Ovary (tissue), 7 donors: ENCODE measurements at regions not wholly inside any gene's neighbourhood (a gene's known extent, or its start where the extent isn't known, plus 50 kb on each side); places are given as distances from the start of the nearest gene placed in this dataset.

ENCODE experiments used
- DNase-seq, 5 donors: peaks; one replicate each; pipeline ENCODE4 v3.0.0-alpha.2; 2019 to 2020
- H3K27ac ChIP-seq, 2 donors: fragments of 200-600 bp; one replicate each; pipeline versions ENCODE4 v1.5.1 to v1.8.0; 2019 to 2022
- H3K27me3 ChIP-seq: fragments of 200-600 bp; one replicate; pipeline ENCODE4 v1.8.0; 2022
- H3K36me3 ChIP-seq: fragments of 200-600 bp; sonication (generic); one replicate; pipeline ENCODE4 v1.5.1; 2019
- H3K4me1 ChIP-seq: one replicate; pipeline ENCODE4 v1.8.1; 2013; ENCODE audit warnings: mild to moderate bottlenecking, moderate library complexity; ENCODE audit not compliant: insufficient read depth
- H3K4me3 ChIP-seq: fragments of 200-600 bp; sonication (generic); one replicate; pipeline ENCODE4 v1.5.1; 2017
- H3K9me3 ChIP-seq, 2 donors: fragments of 200-600 bp in 1 of 2; sonication (generic) in 1 of 2; one replicate each; pipeline versions ENCODE4 v1.5.1 to v1.8.1; 2013 to 2019; ENCODE audit warnings: mild to moderate bottlenecking in 1 of 2, moderate library complexity in 1 of 2
- EP300 ChIP-seq: sonication (generic); formaldehyde crosslinking; IDR thresholded peaks from one replicate; pipeline ENCODE4 v1.6.1; 2017; ENCODE audit warnings: antibody characterized with exemption
- POLR2A ChIP-seq: fragments of 450-650 bp; IDR thresholded peaks from one replicate; pipeline ENCODE4 v1.6.1; 2017; ENCODE audit warnings: antibody characterized with exemption, mild to moderate bottlenecking, moderate library complexity
- WGBS, 3 donors: extraction: QIAGEN DNeasy Blood & Tissue Kit in 1 of 3; methylation state at CpG; one replicate each; pipeline versions ENCODE4 v1.1.5 to v1.1.7; 2013 to 2017; 5-methylcytosine and 5-hydroxymethylcytosine counted together
- intact Hi-C, 4 donors: fragments of 100-400 bp; cut with DNase I; formaldehyde crosslinking; loops; one replicate each; pipeline versions ENCODE4 v1.11.0 to v1.15.1; 2022 to 2023
- TF ChIP-seq, protein P1 (sequence below), 3 donors: fragments of 450-650 bp in 2 of 3; fragments of 200-600 bp in 1 of 3; IDR thresholded peaks; one replicate each; pipeline versions ENCODE4 v1.5.1 to v1.8.0; 2016 to 2022; ENCODE audit warnings: antibody characterized with exemption in 3 of 3, mild to moderate bottlenecking in 1 of 3
- donor health status: DM: no; HTN: no; CAD: no; lungs with moderate emphysema.
- donor health status: DM: no; HTN: no; CAD: no.
- donor health status: Bipolar disorder and iron deficiency.
- donor health status: DM: no; HTN: no; CAD: no.
- donor health status: DM: yes; HTN: yes; CAD: no.

DNA sequence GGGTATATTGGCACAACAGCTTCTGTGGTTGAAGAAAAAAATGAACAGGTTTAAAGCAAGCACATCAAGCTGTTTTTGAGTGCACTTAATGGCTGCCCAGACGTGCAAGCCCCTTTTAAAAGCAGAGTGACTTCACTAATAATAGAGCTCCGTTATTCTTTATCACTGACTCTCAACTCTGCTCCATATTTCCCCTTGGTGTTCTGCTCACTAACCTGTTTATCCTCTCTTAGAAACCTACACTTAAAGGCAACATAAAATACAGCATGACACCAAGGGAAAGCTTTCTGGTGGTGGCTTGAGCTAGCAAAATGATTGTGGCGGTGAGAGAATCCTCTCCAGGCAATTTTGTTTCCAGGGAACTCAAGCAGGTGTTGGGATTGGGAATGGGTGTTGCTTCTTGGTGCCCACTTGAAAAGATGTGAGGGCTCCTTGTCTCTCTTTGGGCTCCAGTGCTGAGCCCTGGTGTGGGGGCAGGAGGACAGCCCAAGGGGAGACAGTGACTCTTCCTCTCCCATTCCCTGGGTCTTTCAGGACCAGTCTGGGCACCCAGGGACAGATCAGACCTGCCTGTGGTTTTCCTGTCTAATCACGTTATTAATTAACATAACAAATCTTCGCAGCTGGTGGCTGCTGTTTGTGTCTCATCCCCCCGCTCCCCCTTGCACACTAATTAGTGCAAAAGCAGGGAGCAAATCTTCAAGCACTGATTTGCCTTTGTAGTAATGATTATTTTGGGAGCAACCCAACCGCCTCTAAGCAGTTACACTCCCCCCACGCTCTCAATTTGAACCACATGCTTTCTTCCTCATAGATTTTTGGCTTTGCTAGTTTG lies 289.4 kb upstream of the CXCR4 start:
- DNase-seq = no peak
- no peak for TF ChIP-seq POLR2A
- TF ChIP-seq, protein P1, sequence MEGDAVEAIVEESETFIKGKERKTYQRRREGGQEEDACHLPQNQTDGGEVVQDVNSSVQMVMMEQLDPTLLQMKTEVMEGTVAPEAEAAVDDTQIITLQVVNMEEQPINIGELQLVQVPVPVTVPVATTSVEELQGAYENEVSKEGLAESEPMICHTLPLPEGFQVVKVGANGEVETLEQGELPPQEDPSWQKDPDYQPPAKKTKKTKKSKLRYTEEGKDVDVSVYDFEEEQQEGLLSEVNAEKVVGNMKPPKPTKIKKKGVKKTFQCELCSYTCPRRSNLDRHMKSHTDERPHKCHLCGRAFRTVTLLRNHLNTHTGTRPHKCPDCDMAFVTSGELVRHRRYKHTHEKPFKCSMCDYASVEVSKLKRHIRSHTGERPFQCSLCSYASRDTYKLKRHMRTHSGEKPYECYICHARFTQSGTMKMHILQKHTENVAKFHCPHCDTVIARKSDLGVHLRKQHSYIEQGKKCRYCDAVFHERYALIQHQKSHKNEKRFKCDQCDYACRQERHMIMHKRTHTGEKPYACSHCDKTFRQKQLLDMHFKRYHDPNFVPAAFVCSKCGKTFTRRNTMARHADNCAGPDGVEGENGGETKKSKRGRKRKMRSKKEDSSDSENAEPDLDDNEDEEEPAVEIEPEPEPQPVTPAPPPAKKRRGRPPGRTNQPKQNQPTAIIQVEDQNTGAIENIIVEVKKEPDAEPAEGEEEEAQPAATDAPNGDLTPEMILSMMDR (IDR thresholded peaks at IDR 0.05) = no peak
- TF ChIP-seq EP300 = no peak
- no peaks in the 10 kb centered on the region for H3K27me3 ChIP-seq
- no peaks in the 10 kb centered on the region for H3K4me1 ChIP-seq
- H3K4me3 ChIP-seq = no peak overlapping the region
- intact Hi-C loops = no loop called here
- H3K36me3 ChIP-seq = no peaks in the 10 kb centered on the region
- no peaks in the 10 kb centered on the region for H3K9me3 ChIP-seq
- H3K27ac ChIP-seq = no peak overlapping the region
- 12 to 18% (median 14%) methylated on average over 8 of the region's 8 CpGs for WGBS, 3 donors

DNA sequence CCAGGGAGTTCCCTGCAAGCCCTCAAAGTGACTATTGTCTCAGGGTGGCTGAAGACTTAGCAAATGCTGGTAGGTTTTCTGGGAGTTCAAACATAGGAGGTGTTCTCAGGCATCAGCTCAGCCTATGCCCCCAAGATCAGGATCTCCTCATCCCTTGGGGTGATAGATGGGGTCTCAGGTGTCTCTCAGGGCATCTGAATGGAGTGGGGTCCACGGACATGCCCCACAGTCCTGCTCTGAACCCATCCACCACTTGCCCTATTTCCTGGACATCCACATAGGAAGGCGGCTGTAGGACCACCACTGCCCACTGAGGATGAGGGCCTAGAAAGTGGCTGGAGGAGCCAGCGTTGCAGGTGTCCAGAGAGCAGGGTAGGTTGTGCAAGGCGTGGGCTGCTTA lies 287.0 kb upstream of the CXCR4 start:
- Histone ChIP-seq H3K9me3 (no peaks in the 10 kb centered on the region), H3K36me3 (no peaks in the 10 kb centered on the region), H3K27ac (no peak overlapping the region), H3K4me1 (no peaks in the 10 kb centered on the region), H3K4me3 (no peak overlapping the region), H3K27me3 (no peaks in the 10 kb centered on the region)
- intact Hi-C loops = no loop called here
- TF ChIP-seq EP300 = no peak
- TF ChIP-seq, protein P1 (IDR thresholded peaks at IDR 0.05) = no peak
- TF ChIP-seq POLR2A = no peak
- WGBS, 3 donors = 86 to 94% (median 90%) methylated on average over 4 of the region's 4 CpGs
- DNase-seq = no peak

DNA sequence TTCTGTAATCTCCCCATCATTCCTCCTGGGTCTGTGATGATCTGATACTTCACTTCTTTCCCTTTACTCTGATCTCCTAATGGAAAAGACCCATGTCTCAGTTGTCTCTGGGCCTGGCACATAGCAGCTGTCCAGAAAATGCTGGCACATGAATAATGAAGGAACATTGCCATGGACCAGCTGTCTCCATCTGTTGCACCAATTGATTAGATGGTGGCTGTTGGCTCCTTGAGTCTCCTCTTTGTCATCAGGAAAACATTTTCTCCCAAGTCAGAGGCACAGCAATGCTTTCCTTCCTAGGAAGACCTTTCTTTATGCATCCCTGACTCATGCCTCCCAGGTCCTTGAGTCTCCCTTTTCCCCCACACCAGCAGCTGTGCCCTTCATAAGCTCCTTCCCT lies 286.2 kb upstream of the CXCR4 start:
- H3K27ac ChIP-seq = no peak overlapping the region
- DNase-seq = no peak
- no peak overlapping the region for H3K4me3 ChIP-seq
- no peak for TF ChIP-seq EP300
- TF ChIP-seq POLR2A = no peak
- TF ChIP-seq, protein P1 (IDR thresholded peaks at IDR 0.05) = no peak
- intact Hi-C loops = no loop called here
- H3K36me3 ChIP-seq = no peaks in the 10 kb centered on the region
- H3K4me1 ChIP-seq = no peaks in the 10 kb centered on the region
- H3K27me3 ChIP-seq = no peaks in the 10 kb centered on the region
- H3K9me3 ChIP-seq = no peaks in the 10 kb centered on the region

DNA sequence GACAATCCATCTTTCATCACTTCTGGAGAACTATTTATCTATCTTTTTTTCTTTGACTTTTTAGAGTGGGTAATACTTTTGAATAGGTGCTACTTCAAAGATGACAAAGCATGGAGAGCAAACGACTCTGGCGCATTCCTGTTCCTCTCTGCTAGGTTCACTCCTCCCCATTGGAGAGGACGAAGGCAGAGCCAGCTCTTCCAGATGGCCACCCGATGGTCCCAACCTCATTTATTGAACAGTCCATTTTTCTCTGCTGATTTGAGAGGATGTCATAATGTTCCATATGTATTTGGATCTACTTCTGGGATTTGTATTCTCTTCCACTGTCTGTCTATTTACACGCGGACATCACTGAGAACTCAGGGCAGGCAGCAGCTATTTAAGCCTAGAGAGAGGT lies 284.3 kb upstream of the CXCR4 start:
- TF ChIP-seq, protein P1 (IDR thresholded peaks at IDR 0.05) = no peak
- TF ChIP-seq EP300 = no peak
- no peak for TF ChIP-seq POLR2A
- Histone ChIP-seq H3K27me3 (no peaks in the 10 kb centered on the region), H3K27ac (no peak overlapping the region), H3K4me1 (no peaks in the 10 kb centered on the region), H3K36me3 (no peaks in the 10 kb centered on the region), H3K4me3 (no peak overlapping the region), H3K9me3 (no peaks in the 10 kb centered on the region)
- DNase-seq = no peak
- WGBS, 3 donors = 72 to 80% (median 74%) methylated on average over 6 of the region's 6 CpGs
- intact Hi-C loops = no loop called here
